ENCODE measurements at regions not wholly inside any gene's neighbourhood (a gene's known extent, or its start where the extent isn't known, plus 50 kb on each side); places are given as distances from the start of the nearest gene placed in this dataset.

DNA sequence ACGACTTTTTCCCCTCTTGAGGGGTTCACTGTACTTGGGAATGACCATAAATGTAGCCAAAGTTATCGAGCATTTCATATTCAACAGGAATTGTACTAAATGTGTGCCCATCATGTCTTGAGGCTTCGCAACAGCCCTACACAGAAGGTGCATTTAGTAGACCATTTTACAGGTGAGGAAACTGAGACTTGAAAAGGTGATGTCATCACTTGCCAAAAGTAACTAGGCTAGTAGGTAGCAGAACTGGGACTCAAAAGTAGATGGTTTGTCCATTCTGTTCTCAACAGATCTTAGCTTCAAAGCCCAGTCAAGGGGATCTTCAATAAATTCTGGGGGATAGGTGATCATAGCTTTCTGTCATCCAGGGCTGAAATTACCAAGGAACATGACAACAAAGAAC, 782.2 kb downstream of the MED13L start:
- no peak for TF ChIP-seq POLR2A (IDR thresholded peaks at IDR 0.05)
- no peak for TF ChIP-seq CTCF (IDR thresholded peaks at IDR 0.05)

Data from lower leg skin (tissue), 3 donors.